ENCODE measurements at regions not wholly inside any gene's neighbourhood (a gene's known extent, or its start where the extent isn't known, plus 50 kb on each side); places are given as distances from the start of the nearest gene placed in this dataset.

- no peak overlapping the region for H3K27ac Mint-ChIP-seq
- no peaks in the 10 kb centered on the region for H3K4me1 ChIP-seq (ENCODE audit: insufficient read depth, low read length)
- POLR2A ChIA-PET, result no interaction called here
- no peaks in the 10 kb centered on the region for H3K36me3 ChIP-seq (ENCODE audit: insufficient read depth, low read length)
- no peaks in the 10 kb centered on the region for H3K27me3 ChIP-seq (ENCODE audit: insufficient read depth, low read length, poor library complexity, severe bottlenecking)
- no peak overlapping the region for H3K4me3 ChIP-seq (ENCODE audit: low read length)
- H3K4me1 Mint-ChIP-seq, result no peaks in the 10 kb centered on the region
- H3K4me3 Mint-ChIP-seq, result no peak overlapping the region
- H3K36me3 Mint-ChIP-seq, result no peaks in the 10 kb centered on the region
- H3K27ac ChIP-seq (ENCODE audit: low read depth, low read length), result no peak overlapping the region
- no peaks in the 10 kb centered on the region for H3K27me3 Mint-ChIP-seq
- no peak for DNase-seq
- CTCF ChIA-PET, result no interaction called here
- no peaks in the 10 kb centered on the region for H3K9me3 ChIP-seq (ENCODE audit: low read length)
- H3K9me3 Mint-ChIP-seq, result peaks cover 0 to 4% (median 0%) of the 10 kb centered on the region in 5 donors
Observed at GRCh38 chr3:35987386-35987785, 348.1 kb downstream of the ARPP21 start.

GRCh38 chr3:35992041-35992440 lies 352.7 kb downstream of the ARPP21 start:
- no peak overlapping the region for H3K4me3 Mint-ChIP-seq
- no peaks in the 10 kb centered on the region for H3K4me1 Mint-ChIP-seq
- DNase-seq, result no peak
- POLR2A ChIA-PET, result no interaction called here
- Histone ChIP-seq H3K4me1 (ENCODE audit: insufficient read depth, low read length) (no peaks in the 10 kb centered on the region), H3K27ac (ENCODE audit: low read depth, low read length) (no peak overlapping the region), H3K9me3 (ENCODE audit: low read length) (no peaks in the 10 kb centered on the region), H3K4me3 (ENCODE audit: low read length) (no peak overlapping the region), H3K27me3 (ENCODE audit: insufficient read depth, low read length, poor library complexity, severe bottlenecking) (no peaks in the 10 kb centered on the region), H3K36me3 (ENCODE audit: insufficient read depth, low read length) (no peaks in the 10 kb centered on the region)
- no peak overlapping the region for H3K27ac Mint-ChIP-seq
- H3K27me3 Mint-ChIP-seq, result no peaks in the 10 kb centered on the region
- H3K36me3 Mint-ChIP-seq, result no peaks in the 10 kb centered on the region
- peaks cover 0 to 13% (median 4%) of the 10 kb centered on the region in 5 donors for H3K9me3 Mint-ChIP-seq
- CTCF ChIA-PET, result no interaction called here

GRCh38 chr3:36011791-36012190 lies 368.5 kb upstream of the STAC start:
- DNase-seq, result no peak
- Histone ChIP-seq H3K4me1 (ENCODE audit: insufficient read depth, low read length) (no peaks in the 10 kb centered on the region), H3K9me3 (ENCODE audit: low read length) (no peaks in the 10 kb centered on the region), H3K36me3 (ENCODE audit: insufficient read depth, low read length) (no peaks in the 10 kb centered on the region), H3K27ac (ENCODE audit: low read depth, low read length) (no peak overlapping the region), H3K27me3 (ENCODE audit: insufficient read depth, low read length, poor library complexity, severe bottlenecking) (no peaks in the 10 kb centered on the region), H3K4me3 (ENCODE audit: low read length) (no peak overlapping the region)
- no peaks in the 10 kb centered on the region for H3K27me3 Mint-ChIP-seq
- peaks cover 2 to 17% (median 6%) of the 10 kb centered on the region in 5 donors for H3K9me3 Mint-ChIP-seq
- POLR2A ChIA-PET, result no interaction called here
- H3K27ac Mint-ChIP-seq, result no peak overlapping the region
- no peaks in the 10 kb centered on the region for H3K36me3 Mint-ChIP-seq
- CTCF ChIA-PET, result no interaction called here
- no peak overlapping the region for H3K4me3 Mint-ChIP-seq
- no peaks in the 10 kb centered on the region for H3K4me1 Mint-ChIP-seq

GRCh38 chr3:36013425-36013824 lies 366.9 kb upstream of the STAC start:
- Mint-ChIP-seq H3K4me3 (no peak overlapping the region), H3K27ac (no peak overlapping the region), H3K27me3 (no peaks in the 10 kb centered on the region), H3K4me1 (no peaks in the 10 kb centered on the region), H3K36me3 (no peaks in the 10 kb centered on the region), H3K9me3 (peaks cover 2 to 18% (median 3%) of the 10 kb centered on the region in 5 donors)
- DNase-seq, result no peak
- H3K4me3 ChIP-seq (ENCODE audit: low read length), result no peak overlapping the region
- ChIA-PET POLR2A (no interaction called here), CTCF (no interaction called here)
- H3K9me3 ChIP-seq (ENCODE audit: low read length), result no peaks in the 10 kb centered on the region
- no peak overlapping the region for H3K27ac ChIP-seq (ENCODE audit: low read depth, low read length)
- no peaks in the 10 kb centered on the region for H3K36me3 ChIP-seq (ENCODE audit: insufficient read depth, low read length)
- no peaks in the 10 kb centered on the region for H3K4me1 ChIP-seq (ENCODE audit: insufficient read depth, low read length)
- H3K27me3 ChIP-seq (ENCODE audit: insufficient read depth, low read length, poor library complexity, severe bottlenecking), result no peaks in the 10 kb centered on the region

GRCh38 chr3:36025232-36025631 lies 355.1 kb upstream of the STAC start:
- POLR2A ChIA-PET, result no interaction called here
- no peaks in the 10 kb centered on the region for H3K9me3 ChIP-seq (ENCODE audit: low read length)

GRCh38 chr3:36032180-36033047 lies 347.9 kb upstream of the STAC start:
- DNase-seq, result no peak
- H3K27me3 Mint-ChIP-seq, result no peaks in the 10 kb centered on the region
- no peak overlapping the region for H3K4me3 Mint-ChIP-seq
- no peaks in the 10 kb centered on the region for H3K36me3 Mint-ChIP-seq
- H3K9me3 ChIP-seq (ENCODE audit: low read length), result no peaks in the 10 kb centered on the region
- POLR2A ChIA-PET, result no interaction called here
- CTCF ChIA-PET, result no interaction called here
- H3K36me3 ChIP-seq (ENCODE audit: insufficient read depth, low read length), result no peaks in the 10 kb centered on the region
- H3K27me3 ChIP-seq (ENCODE audit: insufficient read depth, low read length, poor library complexity, severe bottlenecking), result no peaks in the 10 kb centered on the region
- no peaks in the 10 kb centered on the region for H3K4me1 Mint-ChIP-seq
- H3K4me3 ChIP-seq (ENCODE audit: low read length), result no peak overlapping the region
- H3K27ac ChIP-seq (ENCODE audit: low read depth, low read length), result no peak overlapping the region
- H3K9me3 Mint-ChIP-seq, result peaks cover 0 to 15% (median 4%) of the 10 kb centered on the region in 5 donors
- H3K4me1 ChIP-seq (ENCODE audit: insufficient read depth, low read length), result no peaks in the 10 kb centered on the region
- H3K27ac Mint-ChIP-seq, result no peak overlapping the region

More at GRCh38 chr3:36025232-36025631, 355.1 kb upstream of the STAC start:
- Mint-ChIP-seq H3K36me3 (no peaks in the 10 kb centered on the region), H3K4me3 (no peak overlapping the region), H3K4me1 (no peaks in the 10 kb centered on the region), H3K27me3 (no peaks in the 10 kb centered on the region), H3K27ac (no peak overlapping the region), H3K9me3 (peaks cover 1 to 26% (median 5%) of the 10 kb centered on the region in 5 donors)
- no peaks in the 10 kb centered on the region for H3K4me1 ChIP-seq (ENCODE audit: insufficient read depth, low read length)
- CTCF ChIA-PET, result no interaction called here
- no peaks in the 10 kb centered on the region for H3K36me3 ChIP-seq (ENCODE audit: insufficient read depth, low read length)
- no peaks in the 10 kb centered on the region for H3K27me3 ChIP-seq (ENCODE audit: insufficient read depth, low read length, poor library complexity, severe bottlenecking)
- no peak overlapping the region for H3K4me3 ChIP-seq (ENCODE audit: low read length)
- DNase-seq, result no peak
- H3K27ac ChIP-seq (ENCODE audit: low read depth, low read length), result no peak overlapping the region

- Mint-ChIP-seq H3K27me3 (no peaks in the 10 kb centered on the region), H3K27ac (peak overlapping the region in 1 of 8 donors; percentile 74), H3K4me1 (no peaks in the 10 kb centered on the region), H3K4me3 (no peak overlapping the region), H3K9me3 (peaks cover 0 to 9% (median 4%) of the 10 kb centered on the region in 5 donors), H3K36me3 (no peaks in the 10 kb centered on the region)
- Histone ChIP-seq H3K4me3 (ENCODE audit: low read length) (no peak overlapping the region), H3K9me3 (ENCODE audit: low read length) (no peaks in the 10 kb centered on the region), H3K36me3 (ENCODE audit: insufficient read depth, low read length) (no peaks in the 10 kb centered on the region), H3K4me1 (ENCODE audit: insufficient read depth, low read length) (no peaks in the 10 kb centered on the region), H3K27ac (ENCODE audit: low read depth, low read length) (no peak overlapping the region), H3K27me3 (ENCODE audit: insufficient read depth, low read length, poor library complexity, severe bottlenecking) (no peaks in the 10 kb centered on the region)
- CTCF ChIA-PET, result no interaction called here
- DNase-seq, result no peak
- POLR2A ChIA-PET, result no interaction called here
Observed at GRCh38 chr3:36058404-36059030, 321.8 kb upstream of the STAC start.

GRCh38 chr3:36060950-36061349 lies 319.4 kb upstream of the STAC start:
- Histone ChIP-seq H3K27me3 (ENCODE audit: insufficient read depth, low read length, poor library complexity, severe bottlenecking) (no peaks in the 10 kb centered on the region), H3K9me3 (ENCODE audit: low read length) (no peaks in the 10 kb centered on the region), H3K4me1 (ENCODE audit: insufficient read depth, low read length) (no peaks in the 10 kb centered on the region), H3K4me3 (ENCODE audit: low read length) (no peak overlapping the region), H3K27ac (ENCODE audit: low read depth, low read length) (no peak overlapping the region), H3K36me3 (ENCODE audit: insufficient read depth, low read length) (no peaks in the 10 kb centered on the region)
- Mint-ChIP-seq H3K27me3 (no peaks in the 10 kb centered on the region), H3K4me3 (no peak overlapping the region), H3K36me3 (no peaks in the 10 kb centered on the region), H3K4me1 (no peaks in the 10 kb centered on the region), H3K27ac (no peak overlapping the region), H3K9me3 (peaks cover 0 to 9% (median 0%) of the 10 kb centered on the region in 5 donors)
- ChIA-PET CTCF (no interaction called here), POLR2A (no interaction called here)
- no peak for DNase-seq
